Ovary (tissue), 3 donors: ENCODE measurements at regions not wholly inside any gene's neighbourhood (a gene's known extent, or its start where the extent isn't known, plus 50 kb on each side); places are given as distances from the start of the nearest gene placed in this dataset.

Experiments
- EP300 ChIP-seq: sonication (generic); formaldehyde crosslinking; IDR thresholded peaks from one replicate; pipeline ENCODE4 v1.6.1; 2017; ENCODE audit warnings: antibody characterized with exemption
- POLR2A ChIP-seq: fragments of 450-650 bp; IDR thresholded peaks from one replicate; pipeline ENCODE4 v1.6.1; 2017; ENCODE audit warnings: antibody characterized with exemption, mild to moderate bottlenecking, moderate library complexity
- TF ChIP-seq, protein P1 (sequence below), 3 donors: fragments of 450-650 bp in 2 of 3; fragments of 200-600 bp in 1 of 3; IDR thresholded peaks; one replicate each; pipeline versions ENCODE4 v1.5.1 to v1.8.0; 2016 to 2022; ENCODE audit warnings: antibody characterized with exemption in 3 of 3, mild to moderate bottlenecking in 1 of 3
- donor health status: DM: no; HTN: no; CAD: no.

DNA sequence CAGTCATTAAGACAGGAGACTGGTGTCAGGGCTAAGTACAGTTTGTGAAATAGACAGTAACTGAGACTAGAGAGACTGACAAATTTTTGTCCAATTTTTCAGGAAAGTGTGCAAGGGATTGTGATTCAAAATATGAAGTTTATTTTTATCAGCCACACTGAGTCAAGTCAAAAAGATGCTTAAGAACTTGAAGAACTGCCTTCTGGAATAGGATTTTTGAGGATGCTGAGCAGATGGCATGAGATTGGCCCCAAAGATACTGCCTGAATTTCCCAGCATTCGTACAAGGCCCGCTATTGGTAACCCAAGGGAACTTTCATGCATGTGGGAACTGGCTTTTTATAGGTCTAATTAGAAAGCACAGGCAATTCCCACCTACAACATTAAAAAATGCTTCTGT is 610.0 kb downstream of the LMO4 start:
- TF ChIP-seq, protein P1, sequence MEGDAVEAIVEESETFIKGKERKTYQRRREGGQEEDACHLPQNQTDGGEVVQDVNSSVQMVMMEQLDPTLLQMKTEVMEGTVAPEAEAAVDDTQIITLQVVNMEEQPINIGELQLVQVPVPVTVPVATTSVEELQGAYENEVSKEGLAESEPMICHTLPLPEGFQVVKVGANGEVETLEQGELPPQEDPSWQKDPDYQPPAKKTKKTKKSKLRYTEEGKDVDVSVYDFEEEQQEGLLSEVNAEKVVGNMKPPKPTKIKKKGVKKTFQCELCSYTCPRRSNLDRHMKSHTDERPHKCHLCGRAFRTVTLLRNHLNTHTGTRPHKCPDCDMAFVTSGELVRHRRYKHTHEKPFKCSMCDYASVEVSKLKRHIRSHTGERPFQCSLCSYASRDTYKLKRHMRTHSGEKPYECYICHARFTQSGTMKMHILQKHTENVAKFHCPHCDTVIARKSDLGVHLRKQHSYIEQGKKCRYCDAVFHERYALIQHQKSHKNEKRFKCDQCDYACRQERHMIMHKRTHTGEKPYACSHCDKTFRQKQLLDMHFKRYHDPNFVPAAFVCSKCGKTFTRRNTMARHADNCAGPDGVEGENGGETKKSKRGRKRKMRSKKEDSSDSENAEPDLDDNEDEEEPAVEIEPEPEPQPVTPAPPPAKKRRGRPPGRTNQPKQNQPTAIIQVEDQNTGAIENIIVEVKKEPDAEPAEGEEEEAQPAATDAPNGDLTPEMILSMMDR (IDR thresholded peaks at IDR 0.05): no peak
- TF ChIP-seq EP300 (no peak), POLR2A (no peak)
